T-helper 1 cell treated with Interleukin-12 subunit alpha and Interleukin-12 subunit beta and Interleukin-4 antibody, amounts not matched to agents 30 μg/mL and 1 μg/mL, for 36 hours (primary cell): ENCODE measurements at regions not wholly inside any gene's neighbourhood (a gene's known extent, or its start where the extent isn't known, plus 50 kb on each side); places are given as distances from the start of the nearest gene placed in this dataset.

Source experiments
- H3K27ac Mint-ChIP-seq: one replicate; pipeline ENCODE4 v1.8.0; 2021; ENCODE audit warnings: mild to moderate bottlenecking, mixed read lengths
- H3K27me3 Mint-ChIP-seq: one replicate; pipeline ENCODE4 v1.8.0; 2021; ENCODE audit warnings: low read depth, mixed read lengths
- H3K36me3 Mint-ChIP-seq: one replicate; pipeline ENCODE4 v1.8.0; 2021; ENCODE audit warnings: low read depth, mixed read lengths
- H3K4me1 Mint-ChIP-seq: one replicate; pipeline ENCODE4 v1.8.0; 2021; ENCODE audit warnings: low read depth, mixed read lengths
- H3K4me3 Mint-ChIP-seq: one replicate; pipeline ENCODE4 v1.8.0; 2021; ENCODE audit warnings: mild to moderate bottlenecking, moderate library complexity, mixed read lengths
- H3K9me3 Mint-ChIP-seq: one replicate; pipeline ENCODE4 v1.8.0; 2021; ENCODE audit warnings: mixed read lengths

- H3K27me3 Mint-ChIP-seq: no peaks in the 10 kb centered on the region
- H3K4me1 Mint-ChIP-seq: peaks cover 8% of the 10 kb centered on the region
- no peaks in the 10 kb centered on the region for H3K9me3 Mint-ChIP-seq
- no peak overlapping the region for H3K27ac Mint-ChIP-seq
- H3K4me3 Mint-ChIP-seq: no peak overlapping the region
- H3K36me3 Mint-ChIP-seq: no peaks in the 10 kb centered on the region
These were observed 88.0 kb downstream of the FAM217A start for GRCh38 chr6:3990692-3991491.

- Mint-ChIP-seq H3K36me3 (no peaks in the 10 kb centered on the region), H3K27ac (no peak overlapping the region), H3K4me3 (no peak overlapping the region), H3K9me3 (no peaks in the 10 kb centered on the region), H3K27me3 (no peaks in the 10 kb centered on the region), H3K4me1 (peaks cover 10% of the 10 kb centered on the region)
These were observed 87.0 kb downstream of the FAM217A start for GRCh38 chr6:3991941-3992340.

GRCh38 chr6:3996349-3996748 is 82.6 kb downstream of the FAM217A start:
- Mint-ChIP-seq H3K4me3 (no peak overlapping the region), H3K27ac (no peak overlapping the region), H3K9me3 (no peaks in the 10 kb centered on the region)

GRCh38 chr6:3997177-3997770 is 81.7 kb downstream of the FAM217A start:
- Mint-ChIP-seq H3K9me3 (no peaks in the 10 kb centered on the region), H3K36me3 (no peaks in the 10 kb centered on the region), H3K4me1 (peaks cover 2% of the 10 kb centered on the region)

More at GRCh38 chr6:3996349-3996748, 82.6 kb downstream of the FAM217A start:
- Mint-ChIP-seq H3K4me1 (peaks cover 2% of the 10 kb centered on the region), H3K36me3 (no peaks in the 10 kb centered on the region), H3K27me3 (no peaks in the 10 kb centered on the region)

GRCh38 chr6:3999800-4000661 is 78.9 kb downstream of the FAM217A start:
- H3K36me3 Mint-ChIP-seq: peaks cover 3% of the 10 kb centered on the region
- peaks cover 4% of the 10 kb centered on the region for H3K4me1 Mint-ChIP-seq
- H3K9me3 Mint-ChIP-seq: no peaks in the 10 kb centered on the region

More at GRCh38 chr6:3997177-3997770, 81.7 kb downstream of the FAM217A start:
- no peak overlapping the region for H3K27ac Mint-ChIP-seq
- H3K4me3 Mint-ChIP-seq: no peak overlapping the region
- no peaks in the 10 kb centered on the region for H3K27me3 Mint-ChIP-seq

GRCh38 chr6:4004249-4004648 is 74.7 kb downstream of the FAM217A start:
- H3K36me3 Mint-ChIP-seq: peaks cover 3% of the 10 kb centered on the region
- no peak overlapping the region for H3K4me3 Mint-ChIP-seq
- H3K4me1 Mint-ChIP-seq: peaks cover 12% of the 10 kb centered on the region
- H3K27me3 Mint-ChIP-seq: no peaks in the 10 kb centered on the region
- no peak overlapping the region for H3K27ac Mint-ChIP-seq
- H3K9me3 Mint-ChIP-seq: no peaks in the 10 kb centered on the region

More at GRCh38 chr6:3999800-4000661, 78.9 kb downstream of the FAM217A start:
- Mint-ChIP-seq H3K27ac (no peak overlapping the region), H3K4me3 (no peak overlapping the region), H3K27me3 (no peaks in the 10 kb centered on the region)

GRCh38 chr6:4008324-4009047 is 70.5 kb downstream of the FAM217A start:
- Mint-ChIP-seq H3K4me1 (peaks cover 41% of the 10 kb centered on the region), H3K9me3 (no peaks in the 10 kb centered on the region), H3K4me3 (no peak overlapping the region), H3K36me3 (peaks cover 24% of the 10 kb centered on the region), H3K27me3 (no peaks in the 10 kb centered on the region), H3K27ac (peak overlapping the region; percentile 27)

- Mint-ChIP-seq H3K9me3 (no peaks in the 10 kb centered on the region), H3K27ac (peak overlapping the region; percentile 20), H3K36me3 (peaks cover 29% of the 10 kb centered on the region), H3K4me3 (no peak overlapping the region), H3K27me3 (no peaks in the 10 kb centered on the region), H3K4me1 (peaks cover 42% of the 10 kb centered on the region)
These were observed 69.5 kb downstream of the FAM217A start for GRCh38 chr6:4009486-4009885.

- peaks cover 33% of the 10 kb centered on the region for H3K36me3 Mint-ChIP-seq
- H3K27ac Mint-ChIP-seq: no peak overlapping the region
- no peaks in the 10 kb centered on the region for H3K9me3 Mint-ChIP-seq
- H3K27me3 Mint-ChIP-seq: no peaks in the 10 kb centered on the region
- peak overlapping the region; percentile 16 for H3K4me3 Mint-ChIP-seq
- peaks cover 45% of the 10 kb centered on the region for H3K4me1 Mint-ChIP-seq
These were observed 68.9 kb downstream of the FAM217A start for GRCh38 chr6:4010048-4010447.

- Mint-ChIP-seq H3K27ac (peak overlapping the region; percentile 73), H3K9me3 (no peaks in the 10 kb centered on the region), H3K36me3 (peaks cover 34% of the 10 kb centered on the region), H3K4me3 (peak overlapping the region; percentile 47), H3K27me3 (no peaks in the 10 kb centered on the region), H3K4me1 (peaks cover 48% of the 10 kb centered on the region)
These were observed 68.2 kb downstream of the FAM217A start for GRCh38 chr6:4010689-4011090.

GRCh38 chr6:4012826-4013225 is 66.1 kb downstream of the FAM217A start:
- H3K27ac Mint-ChIP-seq: no peak overlapping the region
- H3K9me3 Mint-ChIP-seq: no peaks in the 10 kb centered on the region
- H3K4me3 Mint-ChIP-seq: no peak overlapping the region
- no peaks in the 10 kb centered on the region for H3K27me3 Mint-ChIP-seq
- H3K4me1 Mint-ChIP-seq: peaks cover 55% of the 10 kb centered on the region
- peaks cover 36% of the 10 kb centered on the region for H3K36me3 Mint-ChIP-seq

- Mint-ChIP-seq H3K4me3 (peak overlapping the region; percentile 94), H3K4me1 (peaks cover 50% of the 10 kb centered on the region), H3K27me3 (no peaks in the 10 kb centered on the region), H3K9me3 (no peaks in the 10 kb centered on the region), H3K36me3 (peaks cover 32% of the 10 kb centered on the region), H3K27ac (peak overlapping the region; percentile 99)
These were observed 61.7 kb downstream of the FAM217A start for GRCh38 chr6:4017058-4017739.

- Mint-ChIP-seq H3K9me3 (no peaks in the 10 kb centered on the region), H3K27me3 (no peaks in the 10 kb centered on the region), H3K36me3 (peaks cover 31% of the 10 kb centered on the region), H3K27ac (peak overlapping the region; percentile 99), H3K4me1 (peaks cover 49% of the 10 kb centered on the region), H3K4me3 (peak overlapping the region; percentile 94)
These were observed 61.1 kb downstream of the FAM217A start for GRCh38 chr6:4017834-4018170.
